K562 (cell line): ENCODE measurements at regions not wholly inside any gene's neighbourhood (a gene's known extent, or its start where the extent isn't known, plus 50 kb on each side); places are given as distances from the start of the nearest gene placed in this dataset.

Experiments
- ATAC-seq: fragments of 200-7000 bp; cut with Tn5 transposase; 3 replicates; pipeline ENCODE4 v1.9.1; 2020; ENCODE audit warnings: moderate library complexity
- BruUV-seq: library from RNA; stranded (reverse); fragments of 400-500 nt; replicated peaks from 2 replicates; lab custom pipeline; 2021; lab: Mats Ljungman, UMichigan
- CTCF ChIA-PET: fragments of 300-600 bp; formaldehyde crosslinking; extraction: SDS; loops from one replicate; lab custom pipeline; 2021; ENCODE audit warnings: low intra/inter-chr PET ratio; lab: Yijun Ruan, JAX
- POLR2A ChIA-PET: fragments of 300-600, 350-650 bp; sonication (Branson Sonifier 250); formaldehyde crosslinking; extraction: SDS; loops from one replicate; lab custom pipeline; 2021; ENCODE audit warnings: antibody characterized with exemption, inconsistent platforms; lab: Yijun Ruan, JAX
- DNase-seq, 4 experiments: peaks; one replicate each; pipeline versions ENCODE4 v3.0.0 to v3.0.0-alpha.2; 2011 to 2018; ENCODE audit warnings: low spot score in 3 of 4, mixed read lengths in 3 of 4; ENCODE audit errors: extremely low read depth in 1 of 4
- FAIRE-seq: peaks from 2 replicates; lab custom pipeline; 2011; peaks lifted over from hg19 to GRCh38; lab: Jason Lieb, UNC
- H2AFZ ChIP-seq: 2 replicates; pipeline ENCODE4 v1.6.0; 2011; ENCODE audit warnings: low read depth, low read length, control low read depth, inconsistent platforms
- H3K27ac ChIP-seq: fragments of 200-600 bp; 3 replicates; pipeline ENCODE4 v1.8.0; 2011; ENCODE audit warnings: low read depth, mild to moderate bottlenecking, control low read depth, inconsistent platforms, low read length, moderate library complexity, mixed read lengths; ENCODE audit errors: extremely low read depth
- H3K27me3 ChIP-seq, 2 experiments: fragments of 300-600 bp in 1 of 2; 2 replicates in 1 of 2; 3 replicates in 1 of 2; pipeline versions ENCODE4 v1.6.0 to v1.8.0; 2011; ENCODE audit warnings: inconsistent platforms in 2 of 2, low read length in 2 of 2, mild to moderate bottlenecking in 1 of 2, mixed read lengths in 1 of 2, moderate library complexity in 1 of 2; ENCODE audit not compliant: control insufficient read depth in 2 of 2, insufficient read depth in 2 of 2
- H3K36me3 ChIP-seq: fragments of 300-600 bp; 3 replicates; pipeline ENCODE4 v1.8.0; 2011; ENCODE audit warnings: mild to moderate bottlenecking, low read length, inconsistent platforms; ENCODE audit not compliant: control insufficient read depth, insufficient read depth
- H3K4me1 ChIP-seq, 2 experiments: fragments of 200-600 bp in 1 of 2; replicated peaks in 1 of 2; 2 replicates in 1 of 2; 3 replicates in 1 of 2; pipeline versions ENCODE4 v1.5.1 to v1.8.0; 2011; ENCODE audit warnings: inconsistent platforms in 2 of 2, low read length in 2 of 2, mild to moderate bottlenecking in 1 of 2, mixed read lengths in 1 of 2, moderate library complexity in 1 of 2; ENCODE audit not compliant: control insufficient read depth in 2 of 2, insufficient read depth in 2 of 2
- H3K4me2 ChIP-seq: 2 replicates; pipeline ENCODE4 v1.6.1; 2011; ENCODE audit warnings: low read length, control low read depth, inconsistent platforms, mixed read lengths; ENCODE audit not compliant: insufficient read depth
- H3K4me3 ChIP-seq: fragments of 200-600 bp; sonication (generic), shearing (Covaris generic); 2 replicates; pipeline ENCODE4 v1.5.1; 2016; ENCODE audit warnings: control low read depth, inconsistent platforms
- H3K79me2 ChIP-seq: fragments of 200-600 bp; 3 replicates; pipeline ENCODE4 v1.8.0; 2011; ENCODE audit warnings: low read length, inconsistent platforms; ENCODE audit not compliant: control insufficient read depth, insufficient read depth
- H3K9ac ChIP-seq, 2 experiments: 2 replicates each; pipeline versions ENCODE4 v1.6.0 to v1.6.1; 2011; ENCODE audit warnings: low read depth in 2 of 2, low read length in 2 of 2, control low read depth in 1 of 2, inconsistent platforms in 1 of 2, mild to moderate bottlenecking in 1 of 2, mixed read lengths in 1 of 2; ENCODE audit not compliant: insufficient read depth in 1 of 2
- H3K9me1 ChIP-seq: one replicate; pipeline ENCODE4 v1.6.0; 2011; ENCODE audit warnings: inconsistent platforms, mild to moderate bottlenecking, low read length, moderate library complexity; ENCODE audit not compliant: control insufficient read depth, insufficient read depth
- H3K9me3 ChIP-seq: replicated peaks from 2 replicates; pipeline ENCODE4 v1.5.1; 2011; ENCODE audit warnings: low read depth, low read length, inconsistent platforms; ENCODE audit not compliant: control insufficient read depth, insufficient read depth
- H4K20me1 ChIP-seq: replicated peaks from 2 replicates; pipeline ENCODE4 v1.6.1; 2011; ENCODE audit warnings: low read length, inconsistent platforms, mixed read lengths; ENCODE audit not compliant: control insufficient read depth, insufficient read depth
- ATF4 ChIP-seq: fragments of 450-650 bp; formaldehyde crosslinking; IDR thresholded peaks from 2 replicates; pipeline ENCODE4 v1.4.0; 2022; ENCODE audit warnings: mild to moderate bottlenecking, moderate library complexity
- BRD9 ChIP-seq: fragments of 450-650 bp; IDR thresholded peaks from 2 replicates; pipeline ENCODE4 v1.6.1; 2018; ENCODE audit warnings: low read depth; ENCODE audit not compliant: partially characterized antibody
- CREBBP ChIP-seq: IDR thresholded peaks from one replicate; pipeline ENCODE4 v1.6.1; 2012; ENCODE audit warnings: low read depth, mild to moderate bottlenecking, control low read depth, inconsistent platforms, low read length
- CTCF ChIP-seq, 3 experiments: IDR thresholded peaks in 2 of 3; conservative IDR thresholded peaks in 1 of 3; 2 replicates each; pipeline ENCODE4 v1.5.1; 2011 to 2012; ENCODE audit warnings: low read length in 3 of 3, mild to moderate bottlenecking in 3 of 3, control low read depth in 2 of 3, improper control_type of control experiment in 1 of 3, inconsistent platforms in 1 of 3, low read depth in 1 of 3, mixed read lengths in 1 of 3, moderate library complexity in 1 of 3; ENCODE audit not compliant: insufficient read depth in 2 of 3
- HNRNPK ChIP-seq: fragments of 200-400 bp; formaldehyde crosslinking; IDR thresholded peaks from one replicate; pipeline ENCODE4 v1.6.1; 2018; ENCODE audit warnings: mild to moderate bottlenecking, low read depth, low read length; ENCODE audit not compliant: poor library complexity, severe bottlenecking
- MCM5 ChIP-seq: fragments of 450-650 bp; IDR thresholded peaks from 2 replicates; pipeline ENCODE4 v1.6.1; 2016; ENCODE audit warnings: low read depth
- NKRF ChIP-seq: fragments of 450-650 bp; IDR thresholded peaks from 2 replicates; pipeline ENCODE4 v1.6.1; 2016; ENCODE audit warnings: borderline replicate concordance
- POLR3G ChIP-seq: IDR thresholded peaks from 2 replicates; pipeline ENCODE4 v1.6.1; 2011; ENCODE audit not compliant: insufficient read length, insufficient replicate concordance; ENCODE audit errors: extremely low read depth
- PREB ChIP-seq: sonication (generic); formaldehyde crosslinking; IDR thresholded peaks from 2 replicates; pipeline ENCODE4 v1.8.1; 2023; ENCODE audit warnings: mild to moderate bottlenecking, missing genetic modification reagents
- PYGO2 ChIP-seq: fragments of 450-650 bp; IDR thresholded peaks from 2 replicates; pipeline ENCODE4 v1.6.1; 2016; ENCODE audit warnings: mild to moderate bottlenecking, missing genetic modification characterization, moderate library complexity, missing compliant biosample characterization
- RBM14 ChIP-seq: fragments of 200-400 bp; formaldehyde crosslinking; IDR thresholded peaks from 2 replicates; pipeline ENCODE4 v1.6.1; 2018; ENCODE audit warnings: low read depth, mild to moderate bottlenecking, low read length, moderate library complexity, borderline replicate concordance; ENCODE audit not compliant: insufficient read depth
- SAFB ChIP-seq: fragments of 200-400 bp; formaldehyde crosslinking; IDR thresholded peaks from 2 replicates; pipeline ENCODE4 v1.6.1; 2017; ENCODE audit warnings: low read depth, low read length, borderline replicate concordance
- TCFL5 ChIP-seq: fragments of 250-450 bp; sonication (Bioruptor Pico); conservative IDR thresholded peaks from 2 replicates; pipeline ENCODE4 v1.6.1; 2021; ENCODE audit warnings: mild to moderate bottlenecking, moderate library complexity, matching md5 sums
- YBX1 ChIP-seq: fragments of 450-650 bp; IDR thresholded peaks from 2 replicates; pipeline ENCODE4 v1.7.1; 2016; ENCODE audit warnings: mild to moderate bottlenecking
- ZBTB7A ChIP-seq: IDR thresholded peaks from 2 replicates; pipeline ENCODE4 v1.6.1; 2011; ENCODE audit warnings: low read depth, mild to moderate bottlenecking, low read length, moderate library complexity, borderline replicate concordance; ENCODE audit not compliant: control insufficient read depth
- ZNF316 ChIP-seq: fragments of 450-650 bp; IDR thresholded peaks from 2 replicates; pipeline ENCODE4 v1.6.1; 2016
- ZNF431 ChIP-seq: sonication (generic); formaldehyde crosslinking; IDR thresholded peaks from 2 replicates; pipeline ENCODE4 v1.8.0; 2022; ENCODE audit warnings: mild to moderate bottlenecking, missing genetic modification reagents
- WGBS: fragments of 100-300 bp; shearing (Covaris generic); methylation state at CpG from one replicate; pipeline ENCODE4 v1.1.6; 2016; ENCODE audit warnings: low coverage, mixed read lengths; ENCODE audit not compliant: insufficient coverage; ENCODE audit errors: missing lambda C conversion rate; 5-methylcytosine and 5-hydroxymethylcytosine counted together
- in situ Hi-C: fragments of 300-500 bp; cut with MboI; formaldehyde crosslinking; loops from 4 replicates; pipeline ENCODE4 v1.15.0; 2018; ENCODE audit warnings: inconsistent platforms, mixed read lengths
- intact Hi-C: fragments of 100-400 bp; cut with micrococcal nuclease; formaldehyde crosslinking; loops from 2 replicates; pipeline ENCODE4 v1.14.2; 2022

- no peak for TF ChIP-seq NKRF
- no peak for TF ChIP-seq PREB (CRISPR knock-in tag)
- TF ChIP-seq ZNF316 = no peak
- TF ChIP-seq RBM14 = no peak
- TF ChIP-seq ZBTB7A = no peak
- TF ChIP-seq ATF4 (CRISPR knock-in tag) = no peak
- TF ChIP-seq, all 486 proteins: peak for 0
Observed at GRCh38 chr4:29588617-29589016, 1131.6 kb upstream of the PCDH7 start (continued).

GRCh38 chr4:29596228-29596627 is 1123.9 kb upstream of the PCDH7 start:
- in situ Hi-C loops = no loop called here
- no peaks in the 10 kb centered on the region for H3K79me2 ChIP-seq
- no peaks in the 10 kb centered on the region for H3K9me3 ChIP-seq
- H3K4me3 ChIP-seq = no peak overlapping the region
- CTCF ChIA-PET = interaction anchor here (0.5 kb wide), 1 partner anchor 359 kb away, joined by 3 read pairs; no protein-coding TSS in a partner anchor
- 0% methylated on average over 5 of the region's 5 CpGs for WGBS
- no peak overlapping the region for H3K27ac ChIP-seq
- no peaks in the 10 kb centered on the region for H4K20me1 ChIP-seq
- DNase-seq = no peak
- no peaks in the 10 kb centered on the region for H3K27me3 ChIP-seq
- POLR2A ChIA-PET = no interaction called here
- no peaks in the 10 kb centered on the region for H3K4me1 ChIP-seq
- H3K9me1 ChIP-seq = no peaks in the 10 kb centered on the region
- H3K4me2 ChIP-seq = no peak overlapping the region
- no peak for FAIRE-seq
- no TSS peak for BruUV-seq
- H2AFZ ChIP-seq = no peak overlapping the region
- ATAC-seq = no peak
- no peak overlapping the region for H3K9ac ChIP-seq
- H3K36me3 ChIP-seq = no peaks in the 10 kb centered on the region
- intact Hi-C loops = no loop called here
- TF ChIP-seq TCFL5 (CRISPR knock-in tag) (no peak), MCM5 (no peak), CREBBP (no peak), POLR3G (no peak), BRD9 (no peak), HNRNPK (no peak), PYGO2 (tag) (no peak), ZNF431 (no peak), SAFB (no peak), CTCF (IDR thresholded peaks at IDR 0.05 in 2 of 3, conservative IDR thresholded peaks at IDR 0.05 in 1 of 3; ENCODE audit: insufficient read depth in 2 of 3, low read depth in 1 of 3, low read length in 3 of 3) (no peak), YBX1 (no peak)
